NCI-H748 treated with DMSO at 0.1 percent for 48 hours (cell line): ENCODE measurements at regions not wholly inside any gene's neighbourhood (a gene's known extent, or its start where the extent isn't known, plus 50 kb on each side); places are given as distances from the start of the nearest gene placed in this dataset.

Experiments used
- DNase-seq: peaks from one replicate; lab custom pipeline; 2025; lab: John Stamatoyannopoulos, UW

GRCh38 chr11:119853581-119854360, 124.8 kb upstream of the NECTIN1 start:
- DNase-seq, result no peak

GRCh38 chr11:119852741-119853140, 123.7 kb upstream of the NECTIN1 start:
- DNase-seq, result no peak

GRCh38 chr11:119850822-119851409, 121.9 kb upstream of the NECTIN1 start:
- no peak for DNase-seq

GRCh38 chr11:119849872-119850271, 120.9 kb upstream of the NECTIN1 start:
- DNase-seq, result no peak

- no peak for DNase-seq
Measured at GRCh38 chr11:119847853-119848252, 118.9 kb upstream of the NECTIN1 start.

- no peak for DNase-seq
Measured at GRCh38 chr11:119846374-119846773, 117.4 kb upstream of the NECTIN1 start.

GRCh38 chr11:119845756-119846155, 116.8 kb upstream of the NECTIN1 start:
- no peak for DNase-seq

- no peak for DNase-seq
Measured at GRCh38 chr11:119845305-119845704, 116.3 kb upstream of the NECTIN1 start.

GRCh38 chr11:119844808-119845207, 115.8 kb upstream of the NECTIN1 start:
- DNase-seq, result no peak

- DNase-seq, result no peak
Measured at GRCh38 chr11:119843877-119844276, 114.9 kb upstream of the NECTIN1 start.

GRCh38 chr11:119842731-119843130, 113.7 kb upstream of the NECTIN1 start:
- DNase-seq, result no peak

- no peak for DNase-seq
Measured at GRCh38 chr11:119839476-119840133, 110.6 kb upstream of the NECTIN1 start.

- DNase-seq, result no peak
Measured at GRCh38 chr11:119835753-119836152, 106.8 kb upstream of the NECTIN1 start.

- no peak for DNase-seq
Measured at GRCh38 chr11:119832202-119832935, 103.4 kb upstream of the NECTIN1 start.

- no peak for DNase-seq
Measured at GRCh38 chr11:119831011-119831410, 102.0 kb upstream of the NECTIN1 start.

GRCh38 chr11:119830400-119830799, 101.4 kb upstream of the NECTIN1 start:
- DNase-seq, result no peak

- DNase-seq, result no peak
Measured at GRCh38 chr11:119829402-119829801, 100.4 kb upstream of the NECTIN1 start.

- no peak for DNase-seq
Measured at GRCh38 chr11:119828819-119829218, 99.8 kb upstream of the NECTIN1 start.

GRCh38 chr11:119828006-119828405, 99.0 kb upstream of the NECTIN1 start:
- DNase-seq, result no peak

- no peak for DNase-seq
Measured at GRCh38 chr11:119827113-119827512, 98.1 kb upstream of the NECTIN1 start.

GRCh38 chr11:119823077-119823476, 94.1 kb upstream of the NECTIN1 start:
- no peak for DNase-seq

GRCh38 chr11:119816660-119817059, 87.7 kb upstream of the NECTIN1 start:
- no peak for DNase-seq

GRCh38 chr11:119814766-119815165, 85.8 kb upstream of the NECTIN1 start:
- DNase-seq, result no peak
